ENCODE measurements at regions not wholly inside any gene's neighbourhood (a gene's known extent, or its start where the extent isn't known, plus 50 kb on each side); places are given as distances from the start of the nearest gene placed in this dataset.

DNA sequence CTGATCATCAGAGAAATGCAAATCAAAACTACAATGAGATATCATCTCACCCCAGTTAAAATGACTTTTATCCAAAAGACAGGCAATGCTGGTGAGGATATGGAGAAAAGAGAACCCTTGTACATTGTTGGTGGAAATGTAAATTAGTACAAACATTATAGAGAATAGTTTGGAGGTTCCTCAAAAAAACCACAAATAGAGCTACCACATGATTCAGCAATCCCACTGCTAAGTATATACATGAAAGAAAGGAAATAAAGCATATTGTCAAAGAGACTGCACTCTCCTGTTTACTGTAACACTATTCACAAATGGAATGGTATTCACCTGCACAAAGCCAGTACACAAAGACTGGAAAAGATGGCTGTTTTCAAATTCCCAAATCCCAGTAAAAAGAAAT, 1233.7 kb downstream of the PCDH17 start:
- no peak overlapping the region for H3K27ac ChIP-seq
- DNase-seq (ENCODE audit: low spot score): no peak
- TF ChIP-seq, protein P1, sequence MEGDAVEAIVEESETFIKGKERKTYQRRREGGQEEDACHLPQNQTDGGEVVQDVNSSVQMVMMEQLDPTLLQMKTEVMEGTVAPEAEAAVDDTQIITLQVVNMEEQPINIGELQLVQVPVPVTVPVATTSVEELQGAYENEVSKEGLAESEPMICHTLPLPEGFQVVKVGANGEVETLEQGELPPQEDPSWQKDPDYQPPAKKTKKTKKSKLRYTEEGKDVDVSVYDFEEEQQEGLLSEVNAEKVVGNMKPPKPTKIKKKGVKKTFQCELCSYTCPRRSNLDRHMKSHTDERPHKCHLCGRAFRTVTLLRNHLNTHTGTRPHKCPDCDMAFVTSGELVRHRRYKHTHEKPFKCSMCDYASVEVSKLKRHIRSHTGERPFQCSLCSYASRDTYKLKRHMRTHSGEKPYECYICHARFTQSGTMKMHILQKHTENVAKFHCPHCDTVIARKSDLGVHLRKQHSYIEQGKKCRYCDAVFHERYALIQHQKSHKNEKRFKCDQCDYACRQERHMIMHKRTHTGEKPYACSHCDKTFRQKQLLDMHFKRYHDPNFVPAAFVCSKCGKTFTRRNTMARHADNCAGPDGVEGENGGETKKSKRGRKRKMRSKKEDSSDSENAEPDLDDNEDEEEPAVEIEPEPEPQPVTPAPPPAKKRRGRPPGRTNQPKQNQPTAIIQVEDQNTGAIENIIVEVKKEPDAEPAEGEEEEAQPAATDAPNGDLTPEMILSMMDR (IDR thresholded peaks at IDR 0.05): no peak
- H3K4me3 ChIP-seq: no peak overlapping the region

DNA sequence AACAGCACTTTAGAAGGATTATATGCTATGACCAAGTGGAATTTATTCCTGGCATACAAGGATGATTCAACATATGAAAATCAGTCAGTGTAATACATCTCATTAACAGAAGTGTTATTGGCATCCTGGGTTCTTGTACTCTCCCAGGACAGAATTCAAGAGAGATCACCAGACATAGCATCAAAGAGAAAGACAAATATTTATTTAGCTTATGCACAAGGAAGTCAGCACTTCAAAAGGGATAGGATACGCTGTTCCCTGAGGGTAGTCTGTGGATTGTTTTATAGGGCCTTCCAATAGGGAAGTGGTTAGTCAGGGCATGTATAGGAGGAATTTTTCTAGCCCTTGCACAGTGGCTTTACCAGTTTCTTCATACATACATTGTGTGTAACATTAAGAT, 1238.0 kb downstream of the PCDH17 start:
- no peak overlapping the region for H3K4me3 ChIP-seq
- DNase-seq (ENCODE audit: low spot score): no peak
- TF ChIP-seq, protein P1 (IDR thresholded peaks at IDR 0.05): no peak
- H3K27ac ChIP-seq: no peak overlapping the region

DNA sequence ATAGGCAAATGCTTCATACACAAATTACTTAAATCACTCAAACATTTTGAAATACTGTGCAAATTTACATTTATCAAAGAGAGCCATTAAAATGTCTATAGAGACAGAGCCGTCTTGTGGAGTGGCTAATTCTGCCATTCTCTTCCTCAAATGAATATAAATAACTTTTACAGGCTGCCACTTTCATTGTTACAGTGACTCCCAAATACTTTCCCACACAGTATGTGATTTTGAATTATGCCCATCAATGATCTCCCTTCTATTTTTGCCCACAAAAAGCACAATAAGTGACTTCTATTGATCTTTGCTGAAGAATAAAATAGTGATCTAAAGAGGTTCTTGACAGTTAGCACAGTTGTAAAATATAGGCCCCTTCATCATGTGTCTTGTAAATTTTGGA, 1244.9 kb downstream of the PCDH17 start:
- no peak overlapping the region for H3K27ac ChIP-seq
- H3K4me3 ChIP-seq: no peak overlapping the region
- TF ChIP-seq, protein P1 (IDR thresholded peaks at IDR 0.05): no peak
- DNase-seq (ENCODE audit: low spot score): no peak

DNA sequence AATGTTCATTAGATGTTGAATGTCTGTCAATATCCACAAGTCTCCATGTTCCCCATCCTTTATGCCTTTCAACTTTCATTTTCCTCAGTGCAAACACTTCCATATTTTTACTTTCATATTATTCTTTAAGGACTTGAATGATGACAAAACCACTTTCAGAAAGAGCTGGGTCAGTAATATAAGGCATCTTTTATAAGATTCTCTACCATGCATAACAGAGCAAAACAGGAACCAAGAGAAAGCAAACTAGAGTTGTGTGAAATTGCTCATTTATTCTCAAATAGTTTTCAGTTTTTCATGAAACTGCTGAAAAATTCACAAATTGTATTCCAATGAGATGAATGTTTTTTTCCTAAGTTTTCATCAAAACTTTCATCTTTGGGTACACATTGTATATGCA, 1247.6 kb downstream of the PCDH17 start:
- DNase-seq (ENCODE audit: low spot score): no peak
- Histone ChIP-seq H3K27ac (no peak overlapping the region), H3K4me3 (no peak overlapping the region)
- TF ChIP-seq, protein P1 (IDR thresholded peaks at IDR 0.05): no peak

DNA sequence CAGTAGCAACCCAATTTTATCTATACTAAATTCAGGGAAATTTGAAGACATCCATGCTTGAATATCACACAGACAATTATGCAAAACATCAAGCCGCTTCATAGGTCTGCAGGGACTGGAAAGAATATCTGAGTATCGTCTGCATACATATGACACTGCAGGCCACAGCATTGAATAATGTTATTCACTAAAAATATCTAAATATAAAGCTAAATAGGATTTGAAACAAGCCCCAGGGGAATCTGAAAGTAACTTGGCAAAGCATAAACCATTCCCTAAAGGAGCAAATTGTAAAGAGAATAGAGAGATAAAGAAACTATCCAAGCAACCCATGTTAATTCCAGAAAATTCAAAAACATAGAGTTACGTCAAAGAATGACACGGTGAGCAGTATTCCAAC, 1251.0 kb downstream of the PCDH17 start:
- no peak for DNase-seq (ENCODE audit: low spot score)
- no peak overlapping the region for H3K4me3 ChIP-seq
- H3K27ac ChIP-seq: no peak overlapping the region
- TF ChIP-seq, protein P1 (IDR thresholded peaks at IDR 0.05): no peak

DNA sequence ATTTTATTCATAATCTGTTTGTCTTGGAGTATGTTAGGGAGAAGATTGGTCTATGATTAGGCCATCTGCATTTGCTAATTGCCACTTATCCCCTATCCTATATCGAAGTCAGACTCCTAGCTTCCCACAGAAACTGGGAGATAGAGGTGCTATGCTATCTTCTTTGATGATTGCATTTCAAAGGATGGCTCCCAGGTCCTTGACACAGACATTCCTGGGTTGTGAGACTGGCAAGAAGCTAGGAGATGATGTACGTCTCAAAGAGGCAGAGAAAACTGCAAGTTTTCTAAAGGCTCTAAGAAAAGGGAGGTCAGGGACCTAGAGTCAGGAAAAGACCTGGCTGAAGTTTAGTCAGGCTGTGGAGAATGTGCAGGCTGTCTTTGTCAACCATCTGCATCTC, 1251.9 kb downstream of the PCDH17 start:
- TF ChIP-seq, protein P1 (IDR thresholded peaks at IDR 0.05): no peak
- no peak for DNase-seq (ENCODE audit: low spot score)
- no peak overlapping the region for H3K27ac ChIP-seq
- H3K4me3 ChIP-seq: no peak overlapping the region

DNA sequence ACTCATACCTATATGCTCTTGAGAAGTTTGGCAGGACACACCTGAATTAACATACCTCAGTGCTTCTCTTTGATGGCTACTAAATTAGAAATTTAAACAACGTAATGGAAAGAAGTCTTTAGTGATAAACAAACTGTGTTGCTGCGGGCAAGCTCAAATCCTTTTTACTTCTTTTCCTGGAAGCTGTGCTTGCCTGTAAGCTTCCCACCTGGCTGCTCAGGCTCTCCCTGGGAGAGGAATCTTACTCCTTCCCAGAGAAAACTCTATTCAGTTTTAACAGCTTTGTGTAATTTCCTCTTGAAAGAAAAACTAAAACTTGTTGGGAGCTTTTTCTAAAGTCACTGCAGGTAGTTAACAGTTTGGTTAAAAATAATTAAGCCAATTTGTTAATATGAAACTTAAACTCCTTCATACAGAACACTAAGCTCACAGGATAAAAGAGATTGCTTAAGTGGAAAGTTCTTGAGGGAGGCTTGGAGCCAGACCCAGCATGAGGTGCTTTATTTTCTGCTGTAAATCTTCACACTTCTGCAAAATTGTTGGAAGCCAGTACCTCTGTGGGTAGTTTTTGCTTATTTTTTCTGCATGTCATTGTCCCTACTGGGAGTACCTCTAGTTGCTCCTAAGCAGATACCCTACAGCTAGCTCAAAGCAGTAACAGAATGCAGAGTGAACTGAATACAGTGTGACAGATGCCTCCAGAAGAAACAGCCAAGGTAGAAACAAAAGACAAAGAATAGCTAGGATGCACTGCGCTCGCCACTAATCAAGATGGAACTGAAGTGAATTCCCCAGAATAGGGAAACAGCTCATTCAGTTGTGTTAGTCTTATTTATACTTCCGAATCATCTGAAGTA, 1253.0 kb downstream of the PCDH17 start:
- no peak overlapping the region for H3K27ac ChIP-seq
- no peak for DNase-seq (ENCODE audit: low spot score)
- TF ChIP-seq, protein P1 (IDR thresholded peaks at IDR 0.05): no peak
- H3K4me3 ChIP-seq: no peak overlapping the region
